Fibroblast of skin of abdomen (primary cell): ENCODE measurements at regions not wholly inside any gene's neighbourhood (a gene's known extent, or its start where the extent isn't known, plus 50 kb on each side); places are given as distances from the start of the nearest gene placed in this dataset.

Source experiments
- DNase-seq: peaks from one replicate; pipeline ENCODE4 v3.0.0-alpha.2; 2013

DNA sequence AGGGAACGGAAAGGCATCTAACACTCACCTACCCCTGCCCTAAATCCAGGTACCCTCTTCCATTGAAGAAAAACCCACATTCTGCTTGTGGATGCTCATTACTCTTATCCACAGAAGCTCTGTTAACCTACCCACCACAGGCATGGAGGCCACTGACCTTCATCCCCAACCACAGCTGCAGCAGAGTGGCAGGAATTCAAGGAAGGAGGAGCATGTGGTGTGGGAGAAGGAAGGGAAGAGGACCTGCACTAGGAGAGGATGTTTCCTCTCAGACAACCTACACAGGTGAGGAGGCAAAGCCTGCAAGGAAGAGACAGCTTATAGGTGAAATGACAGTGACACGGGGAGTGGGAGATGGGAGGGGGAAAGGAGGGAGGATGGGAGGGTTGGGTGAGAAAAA, 192.5 kb upstream of the TSC22D2 start:
- no peak for DNase-seq

GRCh38 chr3:150213577-150213976, 194.5 kb upstream of the TSC22D2 start:
- DNase-seq = no peak

DNA sequence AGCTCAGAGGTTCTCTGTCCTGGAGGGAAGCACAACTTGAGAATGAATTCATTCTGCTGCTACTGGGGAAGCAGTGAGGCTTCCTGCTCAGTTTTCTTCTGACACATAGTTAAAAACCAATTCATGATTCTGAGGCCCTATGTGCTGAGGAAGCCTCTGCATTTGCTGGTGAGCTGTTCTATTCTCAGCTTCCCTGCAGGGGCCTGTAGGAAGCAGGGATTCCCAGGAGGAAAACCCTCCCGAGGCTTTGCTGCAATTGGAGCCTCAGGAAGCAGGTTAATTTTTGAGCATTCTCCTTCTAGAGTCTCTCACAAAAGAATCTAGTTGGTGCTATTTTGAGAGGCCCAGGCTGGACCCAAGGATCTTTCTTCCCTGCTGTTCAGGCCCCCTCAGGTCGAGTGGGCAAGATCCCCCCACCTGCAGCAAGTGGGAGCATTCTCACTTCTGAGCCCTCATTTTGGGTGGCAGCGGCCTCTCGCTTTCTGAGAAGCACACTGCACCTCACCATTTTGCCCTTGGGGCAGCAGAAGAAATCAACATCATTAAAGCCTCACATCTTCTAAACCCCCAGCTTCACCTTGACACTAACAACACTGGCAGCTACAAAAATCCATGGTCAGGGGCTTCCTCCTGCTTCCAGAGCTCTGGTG, 197.5 kb upstream of the TSC22D2 start:
- no peak for DNase-seq

DNA sequence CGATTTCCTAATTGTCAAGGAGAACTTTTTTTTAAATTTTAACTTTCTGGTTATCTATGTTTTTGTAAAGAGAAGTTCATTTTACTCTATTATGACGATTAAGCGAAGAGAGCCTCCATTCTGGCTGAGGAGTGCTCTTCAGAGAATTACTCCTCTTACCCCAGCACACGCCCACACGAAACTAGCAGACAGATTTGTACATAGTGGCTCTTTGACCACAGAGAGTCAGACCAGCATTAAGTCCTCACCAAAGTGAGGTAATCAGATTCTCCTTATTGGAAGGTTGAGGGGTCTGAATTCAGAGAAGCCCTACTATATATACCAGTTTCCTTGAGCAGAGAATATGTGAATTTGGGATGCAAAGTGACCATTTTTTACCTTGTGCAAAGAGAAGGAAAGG, 204.8 kb upstream of the TSC22D2 start:
- no peak for DNase-seq

DNA sequence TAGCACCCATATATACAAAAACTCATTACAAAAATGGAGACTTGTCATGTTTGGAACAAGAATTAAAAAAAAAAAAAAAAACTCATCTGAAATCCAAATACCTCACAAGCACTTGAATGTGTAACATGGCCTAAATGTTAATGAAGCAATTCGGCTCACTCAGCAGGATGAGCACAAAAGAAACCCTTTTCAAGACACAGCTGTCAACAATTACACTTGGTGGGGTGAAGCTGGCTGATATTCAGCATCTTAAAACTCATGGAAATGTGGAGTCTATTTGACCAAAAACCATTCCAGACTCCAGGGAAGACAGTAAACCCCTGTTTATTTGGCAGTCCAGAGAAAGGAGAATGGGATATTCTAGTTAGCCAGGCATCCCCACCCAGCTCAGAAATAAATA, 205.4 kb upstream of the TSC22D2 start:
- peak; percentile 56 for DNase-seq

- DNase-seq = no peak
These were observed 213.1 kb upstream of the TSC22D2 start for GRCh38 chr3:150194957-150195356.

GRCh38 chr3:150194513-150194912, 213.6 kb upstream of the TSC22D2 start:
- no peak for DNase-seq

DNA sequence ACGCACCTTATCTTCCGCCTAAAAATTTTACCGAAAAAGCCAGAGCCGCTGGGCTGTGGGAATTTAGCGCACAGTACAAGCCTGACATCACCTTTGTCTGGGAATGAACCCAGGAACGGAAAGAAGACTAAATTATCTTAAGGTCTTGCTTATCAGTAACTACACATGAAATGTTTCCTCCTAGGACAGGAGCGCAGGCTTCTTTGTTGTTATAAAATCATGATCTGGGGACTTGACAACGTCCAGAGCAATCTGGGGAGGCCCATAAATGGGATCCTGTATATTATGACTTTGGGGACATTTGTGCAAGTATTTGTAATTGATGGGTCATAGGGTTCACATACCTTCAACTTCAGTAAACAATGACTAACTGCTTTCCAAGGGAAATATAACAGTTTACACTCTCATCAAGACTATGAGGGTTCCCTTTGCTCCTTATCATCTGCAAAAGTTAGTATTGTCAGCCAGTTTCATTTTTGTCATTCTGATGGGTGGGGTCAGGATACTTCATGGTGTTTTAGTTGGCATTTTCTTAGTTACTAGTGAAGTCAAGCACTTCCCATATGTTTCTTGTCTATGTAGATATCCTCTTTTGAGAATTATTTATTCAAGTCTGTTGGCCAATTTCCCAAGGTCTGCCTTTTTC, 213.9 kb upstream of the PFN2 start:
- DNase-seq = peak; percentile 18

- peak; percentile 78 for DNase-seq
These were observed 213.2 kb upstream of the PFN2 start for GRCh38 chr3:150183678-150184425.

DNA sequence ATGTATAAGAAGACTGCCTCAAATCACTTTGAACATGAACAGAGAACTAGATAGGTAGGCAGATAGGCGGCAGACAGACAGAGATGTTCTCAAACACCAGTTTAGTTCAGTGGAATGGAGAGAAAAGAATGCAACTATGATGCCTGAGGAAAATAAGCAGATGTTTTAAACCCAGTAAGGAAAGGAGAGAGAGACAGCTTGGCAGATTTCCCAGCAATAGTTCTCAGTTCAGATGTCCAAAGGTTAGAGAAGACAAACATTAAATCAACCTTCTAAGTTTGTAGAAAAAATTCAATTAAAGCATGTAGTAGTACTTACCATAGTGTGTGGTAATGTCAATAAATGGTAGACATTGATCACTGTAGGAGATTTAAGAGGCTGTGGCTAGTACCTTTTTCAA, 209.6 kb upstream of the PFN2 start:
- DNase-seq = peak; percentile 90

DNA sequence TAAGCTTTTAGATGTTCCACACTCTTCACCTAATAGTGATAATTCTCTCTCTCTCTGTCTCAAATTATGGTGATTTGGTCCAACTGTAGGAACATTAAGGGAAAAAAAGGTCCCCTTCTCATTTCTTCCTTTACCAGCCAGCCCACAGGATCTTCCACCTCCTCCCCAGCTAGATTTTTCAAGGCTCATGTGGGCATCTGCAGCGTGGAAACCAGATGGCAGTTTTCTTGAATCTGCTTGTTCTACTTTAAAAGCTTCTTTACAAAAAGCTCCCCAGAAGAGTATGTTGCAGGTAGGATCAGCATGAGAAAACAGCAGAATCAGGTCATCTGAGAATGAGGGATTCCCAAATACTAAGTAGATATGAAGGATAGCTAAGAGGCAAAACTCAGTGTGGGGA, 208.6 kb upstream of the PFN2 start:
- DNase-seq = no peak

- peak; percentile 84 for DNase-seq
These were observed 207.1 kb upstream of the PFN2 start for GRCh38 chr3:150177673-150178381.

- DNase-seq = no peak
These were observed 203.5 kb upstream of the PFN2 start for GRCh38 chr3:150174179-150174578.

GRCh38 chr3:150172356-150172755, 201.7 kb upstream of the PFN2 start:
- DNase-seq = no peak

DNA sequence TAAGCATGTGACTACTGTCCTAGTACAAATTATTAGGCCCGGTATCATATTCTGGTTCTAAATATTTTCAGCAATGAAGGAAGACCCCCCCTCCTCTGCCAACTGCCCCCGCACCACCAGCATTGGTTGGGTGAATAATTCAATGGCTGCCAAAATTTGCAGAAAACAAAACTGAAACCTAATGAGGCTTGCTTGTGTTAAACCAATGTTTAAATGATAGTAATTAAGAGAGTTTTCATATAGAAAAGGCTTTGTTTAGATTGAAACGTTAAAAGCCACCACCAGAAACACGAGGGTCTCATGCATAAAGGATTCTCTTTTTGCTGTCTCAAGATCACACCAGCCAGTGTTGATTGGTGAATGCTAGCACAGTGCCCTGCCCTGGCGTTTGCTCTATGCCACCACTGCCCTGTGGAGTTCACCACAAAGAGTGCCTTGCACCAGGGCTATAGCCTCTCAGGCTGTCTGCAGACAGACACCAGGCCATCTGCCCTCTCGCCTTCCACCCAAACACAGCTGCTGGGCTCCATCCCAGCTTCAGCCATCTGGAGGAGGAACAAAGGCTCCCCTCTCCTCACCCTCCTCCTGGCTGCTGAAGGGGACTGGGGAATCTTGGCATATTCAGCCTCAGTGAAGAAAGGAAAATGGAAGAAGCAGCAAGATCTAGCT, 200.3 kb upstream of the PFN2 start:
- no peak for DNase-seq

DNA sequence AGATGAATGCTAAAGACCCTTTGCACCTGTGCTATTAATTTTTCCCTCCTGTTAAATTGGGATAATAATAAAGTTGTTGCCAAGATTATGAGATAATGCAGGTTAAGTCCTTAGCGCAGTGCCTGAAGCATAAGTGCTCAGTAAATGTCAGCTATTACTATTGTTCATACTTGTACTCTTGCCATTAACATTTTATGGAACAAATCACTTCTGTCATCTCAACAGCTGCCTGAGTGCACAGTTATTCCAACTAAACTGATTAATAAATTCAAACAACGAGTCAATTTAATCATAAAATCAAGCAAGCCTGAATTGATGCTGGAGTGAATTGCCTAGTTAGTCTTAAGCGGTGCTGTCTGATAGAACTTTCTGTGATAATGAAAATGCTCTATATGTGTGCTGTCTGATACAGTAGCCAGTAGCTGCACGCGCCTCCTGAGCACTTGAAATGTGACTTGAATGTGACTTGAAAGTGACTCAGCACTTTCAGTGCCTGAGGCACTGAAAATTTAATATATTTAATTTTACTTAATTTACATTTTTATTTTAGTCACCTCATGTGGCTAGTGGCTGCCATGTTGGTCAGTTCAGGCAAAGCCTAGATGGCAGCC, 198.7 kb upstream of the PFN2 start:
- DNase-seq = no peak

DNA sequence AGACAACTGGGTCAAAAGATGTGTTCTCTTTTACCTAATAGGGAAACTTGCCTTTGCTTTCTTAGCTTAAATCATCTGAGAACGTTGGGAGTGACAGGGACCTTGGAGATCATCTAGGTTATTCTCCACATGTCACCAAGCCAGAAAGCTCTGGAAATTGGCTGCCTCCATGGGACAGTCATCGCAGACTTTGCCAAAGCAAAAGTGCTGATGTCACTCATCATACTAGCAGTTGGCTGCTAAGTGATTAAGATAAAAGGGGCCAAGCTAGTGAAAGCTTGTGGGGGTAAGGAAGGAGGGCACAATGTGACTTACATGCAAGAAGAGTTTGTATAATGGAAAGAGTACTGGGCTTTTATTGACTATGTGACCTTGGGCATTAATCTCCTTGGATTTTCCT, 198.0 kb upstream of the PFN2 start:
- no peak for DNase-seq

DNA sequence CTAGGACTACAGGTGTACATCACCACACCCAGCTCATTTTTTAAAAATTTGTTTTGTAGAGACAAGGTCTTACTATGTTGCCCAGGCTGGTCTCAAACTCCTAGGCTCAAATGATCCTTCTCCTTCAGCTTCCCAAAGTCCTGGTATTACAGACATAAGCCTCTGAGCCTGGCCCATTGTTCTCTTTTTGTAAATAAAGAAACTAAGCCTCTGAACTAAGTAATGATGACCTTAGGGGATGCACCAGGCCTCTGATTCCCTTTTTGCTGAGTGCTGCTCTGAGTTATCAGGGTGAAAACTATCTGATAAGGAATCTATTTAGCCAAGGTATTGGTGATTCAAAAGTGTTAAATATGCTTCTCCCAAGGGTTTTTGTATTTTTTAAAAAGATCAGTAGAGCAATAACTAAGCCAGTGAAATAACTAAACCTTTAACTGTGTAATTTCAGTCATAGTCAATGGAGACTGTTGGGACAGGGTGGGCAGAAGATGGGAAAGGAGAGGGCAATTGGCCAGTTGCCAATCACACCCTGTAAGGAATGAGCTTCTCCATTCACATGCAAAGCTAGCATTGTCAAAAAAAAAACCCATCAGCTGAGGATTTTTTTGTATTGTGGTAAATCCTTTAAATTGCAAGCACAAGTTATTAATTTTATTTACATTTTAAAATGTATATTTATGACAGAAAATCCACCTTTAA, 194.8 kb upstream of the PFN2 start:
- DNase-seq = no peak

DNA sequence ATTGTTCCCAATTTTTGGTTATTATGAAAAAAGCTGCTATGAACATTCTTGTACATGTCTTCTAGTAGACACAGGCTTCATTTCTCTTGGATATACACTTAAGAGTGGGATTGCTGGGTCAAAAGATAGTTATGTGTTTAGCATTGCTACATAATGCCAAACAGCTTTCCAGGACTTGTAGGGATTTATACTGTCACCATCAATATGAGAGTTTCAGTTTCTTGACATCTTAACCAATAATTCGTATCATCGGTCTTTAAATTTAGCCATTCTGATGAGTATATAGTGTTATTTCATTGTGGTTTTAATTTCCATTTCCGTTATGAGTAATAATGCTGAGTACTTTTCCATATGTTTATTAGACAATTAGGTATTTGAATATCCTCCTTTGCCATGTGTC, 190.3 kb upstream of the PFN2 start:
- peak; percentile 69 for DNase-seq

DNA sequence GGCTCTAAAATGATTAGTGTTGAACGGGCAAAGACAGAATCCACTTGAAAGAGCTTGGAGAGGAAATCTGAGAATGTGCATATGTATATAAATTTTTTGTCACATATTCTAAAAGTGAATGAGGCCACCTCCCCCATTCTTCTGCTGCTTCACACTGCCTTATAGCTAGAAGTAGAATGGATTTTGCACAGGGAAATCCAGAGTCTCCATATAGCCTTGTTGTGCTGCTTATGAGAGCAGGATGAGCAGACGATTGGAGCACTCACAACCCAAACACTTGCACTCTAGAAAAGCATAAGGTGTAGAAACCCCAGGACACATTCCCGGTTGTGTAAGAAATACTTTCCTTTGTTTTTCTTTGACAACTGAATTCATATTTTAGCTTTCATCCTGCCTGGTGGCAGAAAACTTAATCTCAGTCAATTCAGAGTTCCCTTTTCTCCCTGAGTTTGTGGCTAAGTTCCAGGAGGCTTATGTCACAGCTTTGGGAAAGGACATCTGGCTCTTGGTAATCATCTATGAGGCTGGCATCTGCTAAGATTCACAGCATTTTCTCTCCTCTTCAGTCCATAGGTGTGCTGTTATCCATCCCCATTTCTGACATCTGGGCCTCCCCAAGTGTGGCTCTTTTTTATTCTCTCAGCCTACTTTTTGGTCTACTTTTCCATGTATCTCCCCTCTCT, 188.4 kb upstream of the PFN2 start:
- peak; percentile 55 for DNase-seq

DNA sequence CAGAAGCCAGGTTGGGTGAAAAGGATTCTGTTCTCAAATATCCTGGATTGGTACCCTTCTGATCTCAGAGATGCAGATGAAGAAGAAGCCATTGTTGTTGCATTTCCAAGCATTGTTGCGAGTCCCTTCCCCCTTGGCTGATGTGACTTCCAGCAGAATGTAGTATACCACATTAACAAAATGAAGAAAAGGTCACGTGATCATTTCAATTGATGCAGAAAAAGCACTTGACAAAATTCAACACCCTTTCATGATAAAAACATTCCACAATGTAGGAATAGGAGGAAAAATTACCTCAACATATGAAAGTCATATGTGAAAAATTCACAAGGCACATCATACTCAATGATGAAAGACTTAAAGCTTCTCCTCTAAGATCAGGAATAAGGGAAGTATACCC, 181.9 kb upstream of the PFN2 start:
- DNase-seq = no peak
